Nucleus accumbens (tissue), 56 donors: ENCODE measurements at regions not wholly inside any gene's neighbourhood (a gene's known extent, or its start where the extent isn't known, plus 50 kb on each side); places are given as distances from the start of the nearest gene placed in this dataset.
"Not testable (repeated sequence)": the region's sequence is repeated elsewhere in the genome, so short reads cannot be mapped to it uniquely, and the experiment has no call there.

Experiments used
- DNase-seq, 56 donors: peaks; one replicate each; lab custom pipeline; 2025; lab: John Stamatoyannopoulos, UW

- DNase-seq: no peak
Measured at GRCh38 chr2:78775291-78775690, 250.2 kb upstream of the REG3G start.

GRCh38 chr2:78778756-78779510 is 246.6 kb upstream of the REG3G start:
- no peak for DNase-seq

- no peak for DNase-seq
Measured at GRCh38 chr2:78779761-78780160, 245.7 kb upstream of the REG3G start.

GRCh38 chr2:78780256-78780655 is 245.2 kb upstream of the REG3G start:
- peak in 3 of 56 donors; percentile 4 to 13 (median 7) for DNase-seq

GRCh38 chr2:78780864-78781583 is 244.5 kb upstream of the REG3G start:
- no peak for DNase-seq

- DNase-seq: no peak
Measured at GRCh38 chr2:78782196-78782595, 243.3 kb upstream of the REG3G start.

GRCh38 chr2:78811955-78812610 is 213.4 kb upstream of the REG3G start:
- no peak for DNase-seq

- DNase-seq: no peak
Measured at GRCh38 chr2:78814331-78814986, 211.0 kb upstream of the REG3G start.

GRCh38 chr2:78817430-78817829 is 208.1 kb upstream of the REG3G start:
- no peak for DNase-seq

GRCh38 chr2:78832481-78832880 is 193.0 kb upstream of the REG3G start:
- no peak for DNase-seq

GRCh38 chr2:78839259-78839658 is 186.2 kb upstream of the REG3G start:
- DNase-seq: no peak

GRCh38 chr2:78840311-78840710 is 185.2 kb upstream of the REG3G start:
- DNase-seq: not testable (repeated sequence)

GRCh38 chr2:78845664-78846185 is 179.8 kb upstream of the REG3G start:
- no peak for DNase-seq

- DNase-seq: no peak
Measured at GRCh38 chr2:78861546-78861945, 164.0 kb upstream of the REG3G start.

- DNase-seq: peak in 10 of 56 donors; percentile 0 to 28 (median 6)
Measured at GRCh38 chr2:78864205-78864604, 161.3 kb upstream of the REG3G start.

- no peak for DNase-seq
Measured at GRCh38 chr2:78865667-78866066, 159.8 kb upstream of the REG3G start.

GRCh38 chr2:78870343-78870967 is 155.0 kb upstream of the REG3G start:
- no peak for DNase-seq

GRCh38 chr2:78873526-78873925 is 152.0 kb upstream of the REG3G start:
- no peak for DNase-seq

GRCh38 chr2:78876316-78876688 is 149.2 kb upstream of the REG3G start:
- no peak for DNase-seq

GRCh38 chr2:78887446-78887845 is 138.1 kb upstream of the REG3G start:
- DNase-seq: no peak
